ENCODE measurements at regions not wholly inside any gene's neighbourhood (a gene's known extent, or its start where the extent isn't known, plus 50 kb on each side); places are given as distances from the start of the nearest gene placed in this dataset.

DNA sequence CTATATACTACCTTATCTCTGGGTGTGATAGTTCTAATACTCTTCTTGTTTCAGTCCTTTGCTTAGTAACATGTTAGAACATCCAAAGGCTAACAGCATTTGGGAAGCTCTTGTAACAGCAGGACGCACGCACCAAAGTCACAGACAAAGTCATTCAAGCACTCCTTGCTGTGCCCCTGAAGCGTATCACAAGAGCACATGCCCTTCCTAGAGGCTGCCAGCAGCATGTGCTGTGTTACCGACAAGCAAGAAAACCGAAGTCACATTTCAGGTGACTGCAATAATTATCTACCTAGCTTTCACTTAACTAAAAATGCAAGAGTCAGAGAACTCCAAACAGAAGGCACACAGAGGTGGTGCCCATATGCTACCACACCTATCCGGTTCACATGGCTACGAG, 194.1 kb downstream of the KLF12 start:
- TF ChIP-seq SIN3A (IDR thresholded peaks at IDR 0.05; ENCODE audit: borderline replicate concordance, insufficient read depth, low read length) (no peak), TAF1 (IDR thresholded peaks at IDR 0.05; ENCODE audit: borderline replicate concordance, insufficient read depth, low read length) (no peak), FOXP2 (optimal IDR thresholded peaks at IDR 0.05; ENCODE audit: borderline replicate concordance, extremely low read depth, extremely low read length, insufficient read depth) (no peak), POLR2AphosphoS5 (IDR thresholded peaks at IDR 0.05; ENCODE audit: low read depth, low read length) (no peak)
- TF ChIP-seq, protein P1, sequence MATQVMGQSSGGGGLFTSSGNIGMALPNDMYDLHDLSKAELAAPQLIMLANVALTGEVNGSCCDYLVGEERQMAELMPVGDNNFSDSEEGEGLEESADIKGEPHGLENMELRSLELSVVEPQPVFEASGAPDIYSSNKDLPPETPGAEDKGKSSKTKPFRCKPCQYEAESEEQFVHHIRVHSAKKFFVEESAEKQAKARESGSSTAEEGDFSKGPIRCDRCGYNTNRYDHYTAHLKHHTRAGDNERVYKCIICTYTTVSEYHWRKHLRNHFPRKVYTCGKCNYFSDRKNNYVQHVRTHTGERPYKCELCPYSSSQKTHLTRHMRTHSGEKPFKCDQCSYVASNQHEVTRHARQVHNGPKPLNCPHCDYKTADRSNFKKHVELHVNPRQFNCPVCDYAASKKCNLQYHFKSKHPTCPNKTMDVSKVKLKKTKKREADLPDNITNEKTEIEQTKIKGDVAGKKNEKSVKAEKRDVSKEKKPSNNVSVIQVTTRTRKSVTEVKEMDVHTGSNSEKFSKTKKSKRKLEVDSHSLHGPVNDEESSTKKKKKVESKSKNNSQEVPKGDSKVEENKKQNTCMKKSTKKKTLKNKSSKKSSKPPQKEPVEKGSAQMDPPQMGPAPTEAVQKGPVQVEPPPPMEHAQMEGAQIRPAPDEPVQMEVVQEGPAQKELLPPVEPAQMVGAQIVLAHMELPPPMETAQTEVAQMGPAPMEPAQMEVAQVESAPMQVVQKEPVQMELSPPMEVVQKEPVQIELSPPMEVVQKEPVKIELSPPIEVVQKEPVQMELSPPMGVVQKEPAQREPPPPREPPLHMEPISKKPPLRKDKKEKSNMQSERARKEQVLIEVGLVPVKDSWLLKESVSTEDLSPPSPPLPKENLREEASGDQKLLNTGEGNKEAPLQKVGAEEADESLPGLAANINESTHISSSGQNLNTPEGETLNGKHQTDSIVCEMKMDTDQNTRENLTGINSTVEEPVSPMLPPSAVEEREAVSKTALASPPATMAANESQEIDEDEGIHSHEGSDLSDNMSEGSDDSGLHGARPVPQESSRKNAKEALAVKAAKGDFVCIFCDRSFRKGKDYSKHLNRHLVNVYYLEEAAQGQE (IDR thresholded peaks at IDR 0.05; ENCODE audit: insufficient read depth in 1 of 2, low read depth in 2 of 2, low read length in 2 of 2): no peak

DNA sequence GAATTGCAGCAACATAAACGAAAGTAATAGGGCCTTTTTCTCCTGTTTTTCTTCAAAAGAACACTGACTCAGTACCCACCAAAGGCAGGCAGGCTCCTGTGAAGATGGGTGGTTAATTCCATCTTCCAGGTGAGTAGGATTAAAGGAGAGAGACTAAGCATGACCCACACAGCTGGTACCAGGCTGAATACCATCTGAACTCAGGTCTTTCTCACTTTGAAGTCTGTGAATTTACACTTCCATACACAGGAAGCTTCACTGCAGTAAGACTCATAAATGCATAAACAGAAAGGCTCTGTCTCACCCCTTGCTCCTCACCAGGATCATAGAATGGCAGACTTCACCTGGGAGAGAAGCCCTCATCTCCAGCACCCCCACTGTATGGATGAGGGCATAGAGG, 194.6 kb downstream of the KLF12 start:
- TF ChIP-seq FOXP2 (optimal IDR thresholded peaks at IDR 0.05; ENCODE audit: borderline replicate concordance, extremely low read depth, extremely low read length, insufficient read depth) (no peak), POLR2AphosphoS5 (IDR thresholded peaks at IDR 0.05; ENCODE audit: low read depth, low read length) (no peak), SIN3A (IDR thresholded peaks at IDR 0.05; ENCODE audit: borderline replicate concordance, insufficient read depth, low read length) (no peak), TAF1 (IDR thresholded peaks at IDR 0.05; ENCODE audit: borderline replicate concordance, insufficient read depth, low read length) (no peak)
- TF ChIP-seq, protein P1 (IDR thresholded peaks at IDR 0.05; ENCODE audit: insufficient read depth in 1 of 2, low read depth in 2 of 2, low read length in 2 of 2): no peak

DNA sequence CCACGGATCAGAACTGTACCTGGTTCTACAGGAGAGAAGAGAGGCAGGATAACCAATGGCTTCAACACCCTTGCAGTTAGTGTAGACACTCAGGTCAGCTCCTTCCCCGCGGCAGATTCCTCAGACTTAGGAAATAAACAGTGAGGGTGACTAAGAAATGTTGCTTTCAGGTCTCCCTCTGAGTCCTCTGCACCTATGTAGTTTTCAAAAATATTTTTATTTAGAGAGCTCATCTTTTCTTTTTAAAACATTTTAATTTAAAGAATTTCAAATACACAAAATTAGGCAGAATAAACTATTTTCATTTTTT, 195.2 kb downstream of the KLF12 start:
- TF ChIP-seq, protein P1 (IDR thresholded peaks at IDR 0.05; ENCODE audit: insufficient read depth in 1 of 2, low read depth in 2 of 2, low read length in 2 of 2): no peak
- TF ChIP-seq SIN3A (IDR thresholded peaks at IDR 0.05; ENCODE audit: borderline replicate concordance, insufficient read depth, low read length) (no peak), POLR2AphosphoS5 (IDR thresholded peaks at IDR 0.05; ENCODE audit: low read depth, low read length) (no peak), FOXP2 (optimal IDR thresholded peaks at IDR 0.05; ENCODE audit: borderline replicate concordance, extremely low read depth, extremely low read length, insufficient read depth) (no peak), TAF1 (IDR thresholded peaks at IDR 0.05; ENCODE audit: borderline replicate concordance, insufficient read depth, low read length) (no peak)

DNA sequence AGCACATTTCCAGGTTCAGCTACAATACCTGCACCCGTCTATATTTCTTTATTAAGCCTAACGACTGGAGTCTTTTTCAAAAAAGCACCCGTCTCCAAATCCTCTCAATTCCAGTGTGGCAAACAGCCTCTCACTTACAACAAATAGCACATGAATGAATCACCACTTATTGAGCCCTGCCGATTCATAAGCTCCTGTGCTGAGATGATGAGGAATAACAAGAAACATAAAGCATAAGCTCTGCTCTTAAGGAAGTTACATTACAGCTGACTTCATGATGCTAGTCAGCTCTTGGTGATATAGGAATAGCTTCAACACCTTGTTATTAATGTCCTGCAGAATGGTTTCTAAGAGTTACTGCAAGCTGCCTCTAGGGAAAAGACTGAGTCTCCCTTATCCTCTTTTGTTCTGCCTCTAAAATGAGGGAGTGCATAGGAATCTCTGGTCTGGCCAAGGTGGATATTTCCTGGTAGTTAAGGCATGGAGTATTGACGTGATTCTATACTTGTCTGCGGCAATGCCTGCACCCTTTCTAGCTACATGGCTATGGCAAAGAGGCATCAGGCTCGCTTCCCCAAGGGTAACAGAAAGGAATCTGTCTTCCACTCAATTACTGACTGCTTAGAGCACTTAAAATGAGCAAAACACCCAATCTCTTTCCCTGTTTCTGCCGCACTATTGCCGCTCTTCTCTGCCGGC, 195.7 kb downstream of the KLF12 start:
- TF ChIP-seq POLR2AphosphoS5 (IDR thresholded peaks at IDR 0.05; ENCODE audit: low read depth, low read length) (no peak), FOXP2 (optimal IDR thresholded peaks at IDR 0.05; ENCODE audit: borderline replicate concordance, extremely low read depth, extremely low read length, insufficient read depth) (no peak), SIN3A (IDR thresholded peaks at IDR 0.05; ENCODE audit: borderline replicate concordance, insufficient read depth, low read length) (no peak), TAF1 (IDR thresholded peaks at IDR 0.05; ENCODE audit: borderline replicate concordance, insufficient read depth, low read length) (no peak)
- TF ChIP-seq, protein P1 (IDR thresholded peaks at IDR 0.05; ENCODE audit: insufficient read depth in 1 of 2, low read depth in 2 of 2, low read length in 2 of 2): no peak

Measured in PFSK-1 (cell line).